NCI-H1694 (cell line): ENCODE measurements at regions not wholly inside any gene's neighbourhood (a gene's known extent, or its start where the extent isn't known, plus 50 kb on each side); places are given as distances from the start of the nearest gene placed in this dataset.
"Not testable (repeated sequence)": the region's sequence is repeated elsewhere in the genome, so short reads cannot be mapped to it uniquely, and the experiment has no call there.

Experiments
- DNase-seq: peaks from one replicate; lab custom pipeline; 2025; lab: John Stamatoyannopoulos, UW

GRCh38 chr6:112504621-112505020 is 157.5 kb downstream of the RFPL4B start:
- no peak for DNase-seq

- no peak for DNase-seq
These were observed 164.3 kb downstream of the RFPL4B start for GRCh38 chr6:112511441-112511840.

DNA sequence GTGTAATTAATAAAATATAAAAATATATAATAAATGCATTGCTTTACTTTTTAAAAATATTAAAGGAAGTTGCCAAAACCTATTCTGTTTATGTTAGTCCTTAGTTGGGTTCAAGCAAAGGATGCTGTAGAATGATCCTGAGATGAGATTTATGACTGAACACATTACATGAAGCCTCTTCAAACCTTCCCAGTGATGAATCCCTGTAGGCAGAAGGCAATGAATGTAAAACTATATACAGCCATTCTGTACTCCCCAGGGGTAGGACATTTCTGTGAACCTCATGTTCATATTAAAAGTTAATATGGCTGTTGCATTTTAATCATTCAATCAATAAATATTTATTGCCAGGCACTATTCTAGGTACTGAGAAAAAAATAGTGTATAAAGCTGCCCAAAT is 166.0 kb downstream of the RFPL4B start:
- no peak for DNase-seq

GRCh38 chr6:112522587-112522986 is 175.5 kb downstream of the RFPL4B start:
- no peak for DNase-seq

DNA sequence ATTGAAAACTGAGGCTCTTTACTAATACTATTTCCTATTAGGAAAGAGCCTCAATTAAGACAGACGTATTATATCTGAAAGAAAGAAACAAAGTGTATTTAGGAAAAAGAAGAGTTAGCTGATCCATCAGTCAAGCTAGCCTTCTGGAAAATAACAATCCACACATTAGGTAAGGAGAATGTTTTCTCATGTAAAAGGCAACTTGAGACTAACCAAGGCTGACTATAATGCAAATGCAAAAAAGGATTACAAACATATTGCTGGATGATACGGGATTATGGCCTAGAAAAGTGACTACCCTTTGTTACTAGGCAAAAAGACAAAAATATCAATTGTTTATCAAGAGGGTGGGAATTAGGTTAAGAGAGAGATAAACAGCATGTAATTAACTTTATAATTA is 176.9 kb downstream of the RFPL4B start:
- no peak for DNase-seq

GRCh38 chr6:112525749-112526148 is 178.6 kb downstream of the RFPL4B start:
- DNase-seq = no peak

DNA sequence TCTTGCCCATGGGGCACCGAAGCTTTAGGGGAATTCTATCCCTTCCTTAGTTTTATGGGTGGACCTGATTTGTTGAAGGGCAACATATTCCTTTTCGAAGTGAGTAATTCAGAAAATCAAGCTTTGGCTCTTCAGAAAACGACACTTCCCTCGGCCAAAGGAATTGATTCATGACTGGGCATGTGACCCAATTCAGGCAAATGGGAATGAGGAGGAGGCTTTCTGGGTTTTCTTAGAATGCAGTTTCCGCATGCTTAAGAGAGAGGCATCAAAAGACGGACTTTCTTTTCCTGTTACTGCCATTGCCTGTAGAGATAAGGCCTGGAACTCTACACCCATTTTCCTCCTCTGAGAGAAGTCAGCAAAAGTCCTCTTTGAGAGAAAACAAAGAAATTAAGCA is 179.5 kb downstream of the RFPL4B start:
- no peak for DNase-seq

DNA sequence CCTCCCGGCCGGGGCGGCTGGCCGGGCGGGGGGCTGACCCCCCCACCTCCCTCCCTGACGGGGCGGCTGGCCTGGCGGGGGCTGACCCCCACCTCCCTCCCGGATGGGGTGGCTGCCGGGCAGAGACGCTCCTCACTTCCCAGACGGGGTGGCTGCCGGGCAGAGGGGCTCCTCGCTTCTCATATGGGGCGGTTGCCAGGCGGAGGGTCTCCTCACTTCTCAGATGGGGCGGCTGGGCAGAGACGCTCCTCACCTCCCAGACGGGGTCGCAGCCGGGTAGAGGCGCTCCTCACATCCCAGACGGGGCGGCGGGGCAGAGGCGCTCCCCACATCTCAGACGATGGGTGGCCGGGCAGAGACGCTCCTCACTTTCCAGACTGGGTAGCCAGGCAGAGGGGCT is 181.2 kb downstream of the RFPL4B start:
- not testable (repeated sequence) for DNase-seq

GRCh38 chr6:112535816-112536215 is 188.7 kb downstream of the RFPL4B start:
- DNase-seq = no peak

DNA sequence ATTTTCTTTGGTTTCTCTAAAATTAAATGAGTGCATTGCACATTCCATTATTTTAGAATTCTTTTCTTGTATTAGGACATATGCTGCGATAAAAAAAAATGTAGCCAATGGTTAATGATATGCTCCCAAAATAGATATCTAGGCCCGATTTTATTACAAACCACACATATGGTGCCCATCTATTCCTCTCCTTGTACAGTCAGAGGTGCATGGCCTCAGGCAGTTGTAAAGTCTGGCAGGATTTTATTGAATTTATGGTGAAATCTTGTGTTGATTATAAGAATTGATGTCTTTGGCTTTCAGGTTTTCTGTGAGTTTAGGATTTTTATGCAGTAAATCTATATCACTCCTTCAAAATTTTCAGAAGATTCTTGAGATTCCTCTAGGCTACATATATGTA is 192.2 kb downstream of the RFPL4B start:
- no peak for DNase-seq

GRCh38 chr6:112541847-112542246 is 194.7 kb downstream of the RFPL4B start:
- not testable (repeated sequence) for DNase-seq

DNA sequence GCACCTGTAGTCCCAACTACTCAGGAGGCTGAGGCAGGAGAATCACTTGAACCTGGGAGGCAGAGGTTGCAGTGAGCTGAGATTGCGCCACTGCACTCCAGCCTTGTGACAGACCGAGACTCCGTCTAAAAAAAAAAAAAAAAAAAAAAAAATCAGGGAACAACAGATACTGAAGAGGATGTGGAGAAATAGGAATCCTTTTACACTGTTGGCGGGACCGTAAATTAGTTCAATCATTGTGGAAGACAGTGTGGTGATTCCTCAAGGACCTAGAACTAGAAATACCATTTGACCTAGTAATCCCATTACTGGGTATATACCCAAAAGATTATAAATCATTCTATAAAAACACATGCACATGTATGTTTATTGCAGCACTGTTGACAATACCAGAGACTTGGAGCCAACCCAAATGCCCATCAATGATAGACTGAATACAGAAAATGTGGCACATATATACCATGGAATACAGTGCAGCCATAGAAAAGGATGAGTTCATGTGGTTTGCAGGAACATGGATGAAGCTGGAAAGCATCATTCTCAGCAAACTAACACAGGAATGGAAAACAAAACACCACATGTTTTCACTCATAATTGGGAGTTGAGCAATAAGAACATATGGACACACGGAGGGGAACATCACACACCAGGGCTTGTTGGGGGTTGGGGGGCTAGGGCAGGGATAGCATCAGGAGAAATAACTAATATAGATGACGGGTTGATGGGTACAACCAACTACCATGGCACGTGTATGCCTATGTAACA is 200.4 kb downstream of the RFPL4B start:
- not testable (repeated sequence) for DNase-seq

DNA sequence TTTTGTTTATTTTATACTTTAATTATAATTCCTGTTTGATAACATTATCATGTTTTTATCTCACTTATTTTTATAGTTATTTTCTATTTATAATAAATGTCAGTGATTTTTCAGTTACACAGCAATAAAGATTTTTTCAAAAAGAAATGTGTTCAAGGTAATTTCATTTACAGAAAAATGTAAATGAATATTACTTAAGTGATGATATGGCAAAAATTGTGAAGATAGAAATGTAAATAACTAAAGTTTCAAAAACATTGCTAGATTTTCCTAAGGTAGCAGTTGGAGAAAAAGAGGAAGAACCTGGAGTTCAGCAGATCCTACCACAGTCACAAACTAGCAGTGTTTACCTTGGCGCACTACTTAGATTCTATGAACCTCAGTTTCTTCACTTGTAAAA is 202.6 kb downstream of the RFPL4B start:
- no peak for DNase-seq

DNA sequence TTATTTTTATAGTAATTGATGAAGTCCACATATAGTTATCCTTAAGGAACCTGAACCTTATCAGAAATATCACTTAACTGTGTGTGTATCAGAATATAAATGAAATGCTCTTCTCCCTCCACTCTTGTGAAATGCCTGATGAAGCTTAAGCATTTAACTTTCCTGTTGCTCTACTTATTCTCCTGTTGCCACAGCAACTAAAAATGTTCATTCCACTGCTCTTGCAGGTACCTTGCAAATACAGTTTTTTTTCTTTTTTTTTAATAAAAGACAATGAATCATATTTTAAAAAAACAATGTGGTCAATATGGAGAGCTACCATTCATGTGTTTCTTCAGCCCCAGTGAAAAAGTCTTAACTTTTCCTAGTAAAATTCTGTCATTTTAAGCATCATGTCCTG is 210.3 kb downstream of the RFPL4B start:
- DNase-seq = no peak

DNA sequence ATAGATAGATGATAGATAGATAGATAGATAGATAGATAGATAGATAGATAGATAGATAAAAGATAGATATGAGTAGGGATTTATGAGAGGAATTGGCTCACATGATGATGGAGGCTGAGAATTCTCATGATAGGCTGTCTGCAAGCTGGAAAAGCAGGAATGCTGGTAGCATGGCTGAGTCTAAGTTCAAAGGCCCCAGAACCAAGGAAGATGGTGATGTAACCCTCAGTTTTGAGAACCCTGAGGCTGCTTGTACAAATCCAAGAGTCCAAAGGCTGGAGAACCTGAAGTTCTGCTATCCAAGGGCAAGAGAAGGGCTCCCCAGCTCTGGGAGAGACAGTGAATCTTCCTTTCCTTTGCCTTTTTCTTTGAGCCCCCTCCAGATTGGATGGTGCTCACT is 210.8 kb downstream of the RFPL4B start:
- DNase-seq = no peak

GRCh38 chr6:112560651-112561050 is 213.5 kb downstream of the RFPL4B start:
- DNase-seq = no peak

DNA sequence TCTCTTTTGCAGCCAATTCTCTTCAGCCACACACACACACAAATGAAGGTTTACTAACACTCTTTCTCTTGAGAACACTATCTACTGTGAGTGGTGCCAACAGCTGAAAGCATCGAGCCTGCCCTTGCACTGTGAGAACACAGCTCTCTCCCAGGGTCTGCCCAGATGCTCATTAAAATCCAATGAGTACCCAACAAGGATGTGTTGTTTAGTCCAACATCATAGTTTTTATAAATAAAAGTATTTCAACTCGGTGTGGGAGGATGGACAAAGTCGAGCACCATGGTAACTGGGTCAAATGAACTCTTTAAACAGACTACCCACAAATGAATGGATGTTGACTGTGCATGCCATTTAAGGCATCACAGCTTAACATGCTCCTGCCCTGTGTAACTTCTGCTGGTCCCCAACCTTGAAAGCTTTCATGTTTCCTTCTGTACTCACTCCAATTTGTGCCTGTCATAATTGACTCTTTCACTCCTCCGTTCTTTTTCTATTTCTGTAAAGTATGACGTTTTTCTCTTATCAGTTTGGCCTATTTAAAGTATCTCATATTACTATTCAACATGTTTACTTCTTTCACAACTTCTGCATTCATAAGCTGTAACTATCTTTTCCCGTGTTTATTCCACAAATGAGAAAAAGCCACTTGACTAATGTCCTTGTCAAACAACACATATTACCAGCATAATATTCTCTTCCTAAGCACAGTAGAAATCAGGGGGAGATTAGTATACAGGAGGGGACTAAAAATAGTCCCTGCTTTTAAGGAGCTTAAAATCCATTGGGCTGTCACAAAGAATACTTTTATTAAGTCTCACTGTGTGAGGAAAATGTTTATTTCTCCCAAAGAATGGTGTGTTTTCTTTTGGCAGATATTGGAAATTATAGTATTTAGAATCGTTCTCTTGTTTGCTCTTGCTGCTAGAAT is 215.4 kb downstream of the RFPL4B start:
- DNase-seq = no peak

- DNase-seq = no peak
These were observed 216.2 kb downstream of the RFPL4B start for GRCh38 chr6:112563368-112563767.

DNA sequence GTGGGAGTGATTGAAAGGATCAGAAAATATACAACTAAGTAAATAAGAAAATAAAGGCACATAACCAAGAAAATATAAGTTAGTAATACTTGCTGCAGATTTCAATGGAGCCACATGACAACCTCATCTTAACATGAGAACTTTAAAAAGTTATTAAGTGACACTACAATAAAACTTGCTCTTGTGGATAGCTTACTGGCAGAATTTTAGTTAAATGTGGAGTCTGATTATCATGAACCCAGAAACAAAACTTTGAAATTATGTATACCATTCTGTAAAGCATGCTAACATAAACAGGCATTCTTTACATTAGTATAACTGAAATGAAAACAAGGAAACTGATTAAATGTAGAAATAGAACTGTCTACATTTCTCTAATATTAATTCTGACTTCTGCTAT is 220.9 kb downstream of the RFPL4B start:
- DNase-seq = no peak

- no peak for DNase-seq
These were observed 224.5 kb downstream of the RFPL4B start for GRCh38 chr6:112571488-112572270.

GRCh38 chr6:112574190-112574589 is 227.1 kb downstream of the RFPL4B start:
- no peak for DNase-seq

GRCh38 chr6:112575309-112575834 is 228.2 kb downstream of the RFPL4B start:
- DNase-seq = no peak
